HG03159 (cell line): ENCODE measurements at regions not wholly inside any gene's neighbourhood (a gene's known extent, or its start where the extent isn't known, plus 50 kb on each side); places are given as distances from the start of the nearest gene placed in this dataset.

Experiments used
- ATAC-seq: cut with Tn5 transposase; IDR thresholded peaks from one replicate; pipeline ENCODE4 v1.9.1; 2021; ENCODE audit warnings: mild to moderate bottlenecking, moderate library complexity; ENCODE audit not compliant: unreplicated experiment

- no peak for ATAC-seq
These were observed 268.8 kb downstream of the SEC14L1 start for GRCh38 chr17:77409282-77410161.

- no peak for ATAC-seq
These were observed 269.7 kb downstream of the SEC14L1 start for GRCh38 chr17:77410470-77410869.

GRCh38 chr17:77414811-77415400 lies 274.1 kb downstream of the SEC14L1 start:
- ATAC-seq, result no peak

- no peak for ATAC-seq
These were observed 275.4 kb downstream of the SEC14L1 start for GRCh38 chr17:77416105-77416713.

GRCh38 chr17:77417575-77417974 lies 276.8 kb downstream of the SEC14L1 start:
- no peak for ATAC-seq

- no peak for ATAC-seq
These were observed 277.8 kb downstream of the SEC14L1 start for GRCh38 chr17:77418609-77419008.

- ATAC-seq, result no peak
These were observed 278.3 kb downstream of the SEC14L1 start for GRCh38 chr17:77419095-77419494.

GRCh38 chr17:77419547-77420094 lies 278.9 kb downstream of the SEC14L1 start:
- no peak for ATAC-seq

- ATAC-seq, result no peak
These were observed 279.5 kb downstream of the SEC14L1 start for GRCh38 chr17:77420095-77420803.

- ATAC-seq, result no peak
These were observed 280.2 kb downstream of the SEC14L1 start for GRCh38 chr17:77420804-77421629.

- no peak for ATAC-seq
These were observed 280.8 kb downstream of the SEC14L1 start for GRCh38 chr17:77421630-77421972.

- no peak for ATAC-seq
These were observed 281.5 kb downstream of the SEC14L1 start for GRCh38 chr17:77422104-77422747.

- no peak for ATAC-seq
These were observed 282.0 kb downstream of the SEC14L1 start for GRCh38 chr17:77422748-77423113.

GRCh38 chr17:77423589-77424451 lies 283.1 kb downstream of the SEC14L1 start:
- no peak for ATAC-seq

GRCh38 chr17:77424585-77425344 lies 284.0 kb downstream of the SEC14L1 start:
- ATAC-seq, result no peak

GRCh38 chr17:77425348-77425747 lies 284.6 kb downstream of the SEC14L1 start:
- ATAC-seq, result no peak

- no peak for ATAC-seq
These were observed 285.2 kb downstream of the SEC14L1 start for GRCh38 chr17:77425791-77426641.
